CD14-positive monocyte (primary cell): ENCODE measurements at regions not wholly inside any gene's neighbourhood (a gene's known extent, or its start where the extent isn't known, plus 50 kb on each side); places are given as distances from the start of the nearest gene placed in this dataset.

Experiments used
- DNase-seq, 3 donors: peaks; one replicate each; pipeline ENCODE4 v3.0.0-alpha.2; 2011 to 2022
- H2AFZ ChIP-seq: 2 replicates; pipeline ENCODE4 v1.6.0; 2012; ENCODE audit warnings: mild to moderate bottlenecking, low read depth, low read length, inconsistent platforms; ENCODE audit not compliant: insufficient read depth, poor library complexity, severe bottlenecking
- H3K27ac ChIP-seq, 2 donors: 1 replicate in 1 of 2; 2 replicates in 1 of 2; pipeline ENCODE4 v1.5.1; 2012 to 2013; ENCODE audit warnings: low read length in 2 of 2, control low read depth in 1 of 2, inconsistent platforms in 1 of 2, low read depth in 1 of 2, mild to moderate bottlenecking in 1 of 2
- H3K27me3 ChIP-seq, 2 donors: one replicate each; pipeline versions ENCODE4 v1.6.0 to v1.6.1; 2011 to 2013; ENCODE audit warnings: low read length in 2 of 2; ENCODE audit not compliant: control insufficient read depth in 2 of 2, insufficient read depth in 2 of 2
- H3K36me3 ChIP-seq, 2 donors: replicated peaks in 1 of 2; 1 replicate in 1 of 2; 2 replicates in 1 of 2; pipeline versions ENCODE4 v1.5.1 to v1.6.1; 2012 to 2013; ENCODE audit warnings: low read length in 2 of 2, control low read depth in 1 of 2, inconsistent platforms in 1 of 2, mild to moderate bottlenecking in 1 of 2; ENCODE audit not compliant: insufficient read depth in 2 of 2, control insufficient read depth in 1 of 2
- H3K4me1 ChIP-seq, 2 donors: 1 replicate in 1 of 2; 2 replicates in 1 of 2; pipeline versions ENCODE4 v1.5.1 to v1.6.1; 2012 to 2013; ENCODE audit warnings: low read length in 2 of 2, control low read depth in 1 of 2, inconsistent platforms in 1 of 2, mild to moderate bottlenecking in 1 of 2, moderate library complexity in 1 of 2; ENCODE audit not compliant: insufficient read depth in 2 of 2, control insufficient read depth in 1 of 2
- H3K4me2 ChIP-seq: replicated peaks from 2 replicates; pipeline ENCODE3; 2012; ENCODE audit warnings: low read length, moderate library complexity, mild to moderate bottlenecking; ENCODE audit not compliant: poor library complexity, severe bottlenecking; ENCODE audit errors: extremely low read depth
- H3K4me3 ChIP-seq, 3 experiments: fragments of 200-600 bp in 1 of 3; sonication (generic) in 1 of 3; replicated peaks in 1 of 3; 1 replicate in 2 of 3; 2 replicates in 1 of 3; pipeline ENCODE4 v1.5.1; 2011 to 2013; ENCODE audit warnings: low read length in 3 of 3, mild to moderate bottlenecking in 3 of 3, control low read depth in 2 of 3, low read depth in 2 of 3, inconsistent platforms in 1 of 3, moderate library complexity in 1 of 3
- H3K79me2 ChIP-seq: 2 replicates; pipeline ENCODE4 v1.6.0; 2012; ENCODE audit warnings: mild to moderate bottlenecking, control low read depth, inconsistent platforms, low read length, moderate library complexity; ENCODE audit not compliant: insufficient read depth
- H3K9ac ChIP-seq: 2 replicates; pipeline ENCODE4 v1.6.0; 2017; ENCODE audit warnings: low read length, mild to moderate bottlenecking; ENCODE audit not compliant: insufficient read depth, poor library complexity, severe bottlenecking
- H3K9me3 ChIP-seq, 2 donors: replicated peaks in 1 of 2; 1 replicate in 1 of 2; 2 replicates in 1 of 2; pipeline versions ENCODE4 v1.5.1 to v1.6.1; 2012 to 2013; ENCODE audit warnings: low read length in 2 of 2, control low read depth in 1 of 2; ENCODE audit not compliant: control insufficient read depth in 1 of 2, insufficient read depth in 1 of 2
- H4K20me1 ChIP-seq: 2 replicates; pipeline ENCODE4 v1.6.0; 2012; ENCODE audit warnings: mild to moderate bottlenecking, low read length, control low read depth, moderate library complexity; ENCODE audit not compliant: insufficient read depth
- H3K27ac Mint-ChIP-seq, 7 donors: one replicate each; pipeline ENCODE4 v1.8.0; 2020; ENCODE audit warnings: mild to moderate bottlenecking in 7 of 7, mixed read lengths in 7 of 7, moderate library complexity in 6 of 7, inconsistent platforms in 2 of 7
- H3K27me3 Mint-ChIP-seq, 3 donors: one replicate each; pipeline ENCODE4 v1.8.0; 2021 to 2022; ENCODE audit warnings: low read depth in 3 of 3, mild to moderate bottlenecking in 3 of 3, mixed read lengths in 3 of 3, moderate library complexity in 3 of 3, inconsistent platforms in 1 of 3
- H3K36me3 Mint-ChIP-seq, 2 donors: one replicate each; pipeline ENCODE4 v1.8.0; 2020; ENCODE audit warnings: mixed read lengths in 2 of 2, inconsistent platforms in 1 of 2, mild to moderate bottlenecking in 1 of 2
- H3K4me1 Mint-ChIP-seq: one replicate; pipeline ENCODE4 v1.8.0; 2020; ENCODE audit warnings: mild to moderate bottlenecking, mixed read lengths
- H3K4me3 Mint-ChIP-seq, 2 donors: one replicate each; pipeline ENCODE4 v1.8.0; 2020; ENCODE audit warnings: mild to moderate bottlenecking in 2 of 2, mixed read lengths in 2 of 2, moderate library complexity in 1 of 2
- H3K9me3 Mint-ChIP-seq, 7 donors: one replicate each; pipeline ENCODE4 v1.8.0; 2020 to 2022; ENCODE audit warnings: mixed read lengths in 7 of 7, mild to moderate bottlenecking in 6 of 7, moderate library complexity in 6 of 7, inconsistent platforms in 2 of 7
- WGBS: methylation state at CpG from one replicate; pipeline ENCODE4 v1.1.5; 2013; ENCODE audit warnings: missing lambda C conversion rate; ENCODE audit not compliant: insufficient coverage; 5-methylcytosine and 5-hydroxymethylcytosine counted together
- intact Hi-C, 2 donors: fragments of 100-400 bp; cut with micrococcal nuclease; formaldehyde crosslinking; loops; one replicate each; pipeline versions ENCODE4 v1.15.0 to v1.15.1; 2023
- TF ChIP-seq, protein P1 (sequence below): fragments of 200-600 bp; IDR thresholded peaks from one replicate; pipeline ENCODE4 v1.8.0; 2022; ENCODE audit warnings: antibody characterized with exemption, mild to moderate bottlenecking

DNA sequence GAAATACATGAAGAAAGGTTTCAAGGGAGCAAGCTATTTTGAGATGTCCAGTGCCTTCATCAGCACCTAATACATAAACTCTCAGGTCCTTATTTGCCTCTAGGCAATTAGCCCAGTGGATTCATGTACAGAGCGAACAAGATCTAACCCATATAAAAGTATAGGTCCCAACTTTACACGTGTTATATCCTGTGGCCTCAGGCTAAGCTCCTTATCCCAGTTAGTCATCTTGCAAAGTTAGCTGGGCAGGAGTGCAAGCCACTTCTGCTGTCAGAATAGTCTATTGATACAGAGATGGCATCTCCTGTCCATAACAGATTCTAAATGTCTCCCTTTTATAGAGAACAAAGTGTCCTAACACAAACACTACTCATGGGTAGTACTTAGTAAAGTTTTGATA, 203.9 kb upstream of the PIK3C3 start:
- H3K27me3 Mint-ChIP-seq: no peaks in the 10 kb centered on the region
- H2AFZ ChIP-seq: no peak overlapping the region
- H3K4me3 ChIP-seq: no peak overlapping the region
- H3K4me3 Mint-ChIP-seq: no peak overlapping the region
- no peaks in the 10 kb centered on the region for H4K20me1 ChIP-seq
- H3K4me1 Mint-ChIP-seq: no peaks in the 10 kb centered on the region
- H3K9me3 Mint-ChIP-seq: no peaks in the 10 kb centered on the region
- TF ChIP-seq, protein P1, sequence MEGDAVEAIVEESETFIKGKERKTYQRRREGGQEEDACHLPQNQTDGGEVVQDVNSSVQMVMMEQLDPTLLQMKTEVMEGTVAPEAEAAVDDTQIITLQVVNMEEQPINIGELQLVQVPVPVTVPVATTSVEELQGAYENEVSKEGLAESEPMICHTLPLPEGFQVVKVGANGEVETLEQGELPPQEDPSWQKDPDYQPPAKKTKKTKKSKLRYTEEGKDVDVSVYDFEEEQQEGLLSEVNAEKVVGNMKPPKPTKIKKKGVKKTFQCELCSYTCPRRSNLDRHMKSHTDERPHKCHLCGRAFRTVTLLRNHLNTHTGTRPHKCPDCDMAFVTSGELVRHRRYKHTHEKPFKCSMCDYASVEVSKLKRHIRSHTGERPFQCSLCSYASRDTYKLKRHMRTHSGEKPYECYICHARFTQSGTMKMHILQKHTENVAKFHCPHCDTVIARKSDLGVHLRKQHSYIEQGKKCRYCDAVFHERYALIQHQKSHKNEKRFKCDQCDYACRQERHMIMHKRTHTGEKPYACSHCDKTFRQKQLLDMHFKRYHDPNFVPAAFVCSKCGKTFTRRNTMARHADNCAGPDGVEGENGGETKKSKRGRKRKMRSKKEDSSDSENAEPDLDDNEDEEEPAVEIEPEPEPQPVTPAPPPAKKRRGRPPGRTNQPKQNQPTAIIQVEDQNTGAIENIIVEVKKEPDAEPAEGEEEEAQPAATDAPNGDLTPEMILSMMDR: no peak
- no peaks in the 10 kb centered on the region for H3K27me3 ChIP-seq
- no peaks in the 10 kb centered on the region for H3K79me2 ChIP-seq
- DNase-seq: no peak
- no peak overlapping the region for H3K27ac Mint-ChIP-seq
- H3K36me3 Mint-ChIP-seq: no peaks in the 10 kb centered on the region
- no peak overlapping the region for H3K27ac ChIP-seq
- no peaks in the 10 kb centered on the region for H3K36me3 ChIP-seq
- intact Hi-C loops: no loop called here
- no peaks in the 10 kb centered on the region for H3K9me3 ChIP-seq
- no peak overlapping the region for H3K4me2 ChIP-seq
- H3K4me1 ChIP-seq: no peaks in the 10 kb centered on the region
- WGBS: 80% methylated on average over 1 of the region's 2 CpGs
- H3K9ac ChIP-seq: no peak overlapping the region

DNA sequence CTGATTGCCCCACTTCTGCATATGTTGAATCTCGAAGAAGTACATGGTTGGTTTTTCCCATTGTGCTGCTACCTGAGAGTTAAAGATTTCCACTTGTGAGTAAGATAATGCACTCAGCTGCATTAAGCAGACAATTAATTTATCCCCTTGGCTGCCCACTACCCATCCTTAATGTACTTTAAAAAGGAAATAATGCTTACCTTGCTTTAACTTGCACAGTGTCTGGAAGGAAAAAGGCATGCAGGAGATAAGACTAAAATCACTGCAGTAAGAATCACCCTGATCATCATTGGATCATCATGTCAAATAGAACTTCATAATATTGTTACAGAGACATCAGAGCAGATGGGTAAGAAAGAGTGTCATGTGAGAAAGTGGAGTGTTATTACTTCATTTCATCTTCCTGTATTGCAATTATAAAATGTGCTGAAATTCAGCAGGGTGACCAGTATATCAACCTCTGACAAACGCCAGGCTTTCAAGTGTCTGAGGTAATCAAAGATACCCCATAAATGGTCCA, 207.3 kb upstream of the PIK3C3 start:
- no CpG with 5 or more reads among the region's 2 CpGs for WGBS
- no peaks in the 10 kb centered on the region for H3K27me3 ChIP-seq
- H2AFZ ChIP-seq: no peak overlapping the region
- H3K4me3 ChIP-seq: no peak overlapping the region
- no peaks in the 10 kb centered on the region for H3K4me1 Mint-ChIP-seq
- H3K27me3 Mint-ChIP-seq: peaks cover 0 to 1% (median 0%) of the 10 kb centered on the region in 3 donors
- TF ChIP-seq, protein P1: no peak
- no peaks in the 10 kb centered on the region for H3K9me3 ChIP-seq
- no peak overlapping the region for H3K27ac ChIP-seq
- H4K20me1 ChIP-seq: no peaks in the 10 kb centered on the region
- no peaks in the 10 kb centered on the region for H3K36me3 Mint-ChIP-seq
- no peak overlapping the region for H3K4me2 ChIP-seq
- H3K36me3 ChIP-seq: no peaks in the 10 kb centered on the region
- H3K4me1 ChIP-seq: no peaks in the 10 kb centered on the region
- DNase-seq: no peak
- H3K27ac Mint-ChIP-seq: no peak overlapping the region
- no peaks in the 10 kb centered on the region for H3K79me2 ChIP-seq
- H3K4me3 Mint-ChIP-seq: no peak overlapping the region
- intact Hi-C loops: no loop called here
- no peak overlapping the region for H3K9ac ChIP-seq
- H3K9me3 Mint-ChIP-seq: no peaks in the 10 kb centered on the region
